NB4 (cell line): ENCODE measurements at regions not wholly inside any gene's neighbourhood (a gene's known extent, or its start where the extent isn't known, plus 50 kb on each side); places are given as distances from the start of the nearest gene placed in this dataset.

Experiments used
- CTCF ChIP-seq: IDR thresholded peaks from one replicate; pipeline ENCODE4 v1.5.1; 2012; ENCODE audit warnings: low read depth, low read length
- POLR2A ChIP-seq: IDR thresholded peaks from 2 replicates; pipeline ENCODE4 v1.6.1; 2011; ENCODE audit warnings: mild to moderate bottlenecking; ENCODE audit not compliant: insufficient read length; ENCODE audit errors: extremely low read depth

- TF ChIP-seq CTCF, result no peak
- no peak for TF ChIP-seq POLR2A
These were observed 767.1 kb downstream of the KCNA4 start for GRCh38 chr11:29249713-29250112.
